ENCODE measurements at regions not wholly inside any gene's neighbourhood (a gene's known extent, or its start where the extent isn't known, plus 50 kb on each side); places are given as distances from the start of the nearest gene placed in this dataset.

DNA sequence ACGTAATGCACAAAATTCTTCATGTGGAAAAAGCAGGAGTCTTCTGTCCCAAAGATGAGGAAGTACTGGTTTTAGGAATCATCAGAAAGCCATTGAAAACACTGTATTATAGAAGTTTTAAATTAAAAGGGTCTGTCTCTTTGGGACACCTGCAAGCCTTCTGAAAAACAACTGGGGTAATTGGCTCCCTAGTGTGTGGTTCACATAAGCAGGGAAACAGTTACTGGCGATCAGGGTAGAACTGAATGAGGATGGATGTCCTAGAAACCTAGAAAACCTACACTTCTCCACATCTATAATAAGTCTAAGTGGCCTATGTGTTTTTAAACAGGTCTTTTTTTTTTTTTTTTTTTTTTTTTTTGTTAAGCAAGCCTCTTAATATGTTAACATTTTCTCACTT is 945.5 kb upstream of the PCDH10 start:
- H3K4me1 ChIP-seq: no peaks in the 10 kb centered on the region
- no peak for TF ChIP-seq POLR2A (IDR thresholded peaks at IDR 0.05)
- no peak for TF ChIP-seq EP300 (IDR thresholded peaks at IDR 0.05; ENCODE audit: low read depth)
- no peak for TF ChIP-seq CTCF (IDR thresholded peaks at IDR 0.05)
- TF ChIP-seq POLR2AphosphoS5 (IDR thresholded peaks at IDR 0.05): no peak
- 66 to 78% methylated on average over 2 of the region's 2 CpGs for WGBS, 2 donors (ENCODE audit: low coverage in 1 of 2)
- no peaks in the 10 kb centered on the region for H3K36me3 ChIP-seq
- no peaks in the 10 kb centered on the region for H3K9me3 ChIP-seq
- intact Hi-C loops (cut with DNase I; ENCODE audit: low total_unique reads) (no loop called here), in situ Hi-C loops (cut with MboI; ENCODE audit: low pct_ligation_motif_present in 1 of 4, low pct_unique_long_range_greater_than_20kb in 1 of 4, low sequenced_read_pairs in 3 of 4) (no loop called here)
- no peak overlapping the region for H3K27ac ChIP-seq
- H3K4me3 ChIP-seq: no peak overlapping the region
- H3K27me3 ChIP-seq: no peaks in the 10 kb centered on the region
- DNase-seq: no peak

GRCh38 chr4:132214519-132214918 is 934.6 kb upstream of the PCDH10 start:
- no peak for DNase-seq
- no peaks in the 10 kb centered on the region for H3K4me1 ChIP-seq
- no peak for TF ChIP-seq POLR2AphosphoS5 (IDR thresholded peaks at IDR 0.05)
- TF ChIP-seq EP300 (IDR thresholded peaks at IDR 0.05; ENCODE audit: low read depth): no peak
- no peak for TF ChIP-seq POLR2A (IDR thresholded peaks at IDR 0.05)
- TF ChIP-seq CTCF (IDR thresholded peaks at IDR 0.05): no peak
- H3K27ac ChIP-seq: no peak overlapping the region
- intact Hi-C loops (cut with DNase I; ENCODE audit: low total_unique reads): no loop called here
- no peaks in the 10 kb centered on the region for H3K27me3 ChIP-seq
- no peaks in the 10 kb centered on the region for H3K36me3 ChIP-seq
- no peak overlapping the region for H3K4me3 ChIP-seq
- in situ Hi-C loops (cut with MboI; ENCODE audit: low pct_ligation_motif_present in 1 of 4, low pct_unique_long_range_greater_than_20kb in 1 of 4, low sequenced_read_pairs in 3 of 4): no loop called here
- no peaks in the 10 kb centered on the region for H3K9me3 ChIP-seq
- WGBS, 2 donors (ENCODE audit: low coverage in 1 of 2): 88 to 100% methylated on average over 2 of the region's 2 CpGs

DNA sequence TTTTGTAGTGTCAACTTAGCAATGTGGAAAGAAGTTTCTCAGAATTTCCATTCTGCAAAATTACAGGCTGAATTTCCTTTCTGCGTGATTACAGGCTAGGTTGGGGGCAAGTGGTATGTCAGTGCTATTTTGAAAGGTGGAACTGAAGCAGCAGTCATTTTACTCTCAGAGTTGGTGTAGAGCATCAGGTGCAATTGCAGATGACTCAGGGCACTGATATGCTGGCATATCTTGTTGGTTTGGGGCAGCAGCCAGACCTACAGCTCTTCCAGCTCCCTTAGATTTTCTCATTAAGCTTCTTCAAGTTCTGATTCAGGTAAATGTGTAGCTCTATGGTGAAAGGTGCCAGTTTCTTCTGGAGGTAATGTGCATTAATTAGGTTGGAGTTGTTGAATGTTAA is 930.7 kb upstream of the PCDH10 start:
- no peak overlapping the region for H3K4me3 ChIP-seq
- TF ChIP-seq POLR2AphosphoS5 (IDR thresholded peaks at IDR 0.05) (no peak), CTCF (IDR thresholded peaks at IDR 0.05) (no peak), EP300 (IDR thresholded peaks at IDR 0.05; ENCODE audit: low read depth) (no peak), POLR2A (IDR thresholded peaks at IDR 0.05) (no peak)
- no peaks in the 10 kb centered on the region for H3K9me3 ChIP-seq
- H3K27ac ChIP-seq: no peak overlapping the region
- 80 to 83% methylated on average over 1 of the region's 1 CpG for WGBS, 2 donors (ENCODE audit: low coverage in 1 of 2)
- intact Hi-C loops (cut with DNase I; ENCODE audit: low total_unique reads): no loop called here
- H3K36me3 ChIP-seq: no peaks in the 10 kb centered on the region
- H3K27me3 ChIP-seq: no peaks in the 10 kb centered on the region
- H3K4me1 ChIP-seq: no peaks in the 10 kb centered on the region
- in situ Hi-C loops (cut with MboI; ENCODE audit: low pct_ligation_motif_present in 1 of 4, low pct_unique_long_range_greater_than_20kb in 1 of 4, low sequenced_read_pairs in 3 of 4): no loop called here
- DNase-seq: no peak

DNA sequence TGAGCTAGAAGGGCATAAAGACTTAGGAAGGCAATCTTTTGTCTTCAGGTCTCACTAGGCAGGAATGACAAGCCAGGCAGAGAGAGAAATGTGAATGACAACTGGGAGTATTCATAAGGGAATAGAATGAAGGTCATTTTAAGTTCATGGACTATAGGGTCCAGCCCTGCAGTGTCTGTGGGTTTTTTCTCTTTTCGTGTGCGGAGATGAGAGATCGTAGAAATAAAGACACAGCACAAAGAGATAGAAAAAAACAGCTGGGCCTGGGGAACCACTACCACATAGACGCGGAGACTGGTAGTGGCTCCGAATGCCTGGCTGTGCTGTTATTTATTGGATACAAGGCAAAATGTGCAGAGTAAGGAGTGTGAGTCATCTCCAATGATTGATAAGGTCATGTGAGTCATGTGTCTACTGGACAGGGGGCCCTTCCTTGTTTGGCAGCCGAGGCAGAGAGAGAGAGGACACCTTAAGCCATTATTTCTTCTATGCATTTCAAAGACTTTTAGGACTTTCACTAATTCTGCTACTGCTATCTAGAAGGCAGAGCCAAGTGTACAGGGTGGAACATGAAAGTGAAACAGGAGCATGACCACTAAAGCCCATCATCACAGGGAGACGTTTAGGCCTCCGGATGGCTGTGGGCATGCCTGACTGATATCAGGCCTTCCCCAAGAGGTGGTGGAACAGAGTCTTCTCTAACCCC is 921.8 kb upstream of the PCDH10 start:
- peaks cover 2 to 4% of the 10 kb centered on the region in 2 donors for H3K9me3 ChIP-seq
- DNase-seq: no peak
- H3K4me3 ChIP-seq: no peak overlapping the region
- H3K27ac ChIP-seq: no peak overlapping the region
- no peak for TF ChIP-seq POLR2A (IDR thresholded peaks at IDR 0.05)
- no peak for TF ChIP-seq CTCF (IDR thresholded peaks at IDR 0.05)
- TF ChIP-seq EP300 (IDR thresholded peaks at IDR 0.05; ENCODE audit: low read depth): no peak
- TF ChIP-seq POLR2AphosphoS5 (IDR thresholded peaks at IDR 0.05): no peak
- in situ Hi-C loops (cut with MboI; ENCODE audit: low pct_ligation_motif_present in 1 of 4, low pct_unique_long_range_greater_than_20kb in 1 of 4, low sequenced_read_pairs in 3 of 4): no loop called here
- no peaks in the 10 kb centered on the region for H3K36me3 ChIP-seq
- intact Hi-C loops (cut with DNase I; ENCODE audit: low total_unique reads): no loop called here
- WGBS, 2 donors (ENCODE audit: low coverage in 1 of 2): 88% methylated on average over 6 to 9 of the region's 9 CpGs
- no peaks in the 10 kb centered on the region for H3K27me3 ChIP-seq
- H3K4me1 ChIP-seq: no peaks in the 10 kb centered on the region
